ENCODE measurements at regions not wholly inside any gene's neighbourhood (a gene's known extent, or its start where the extent isn't known, plus 50 kb on each side); places are given as distances from the start of the nearest gene placed in this dataset.

- no peaks in the 10 kb centered on the region for H3K9me3 ChIP-seq (ENCODE audit: low read depth)
- in situ Hi-C loops (cut with MboI): no loop called here
- peak overlapping the region; percentile 52 for H3K4me2 ChIP-seq (ENCODE audit: unreplicated experiment)
Measured at GRCh38 chr6:21679761-21680265, 86.3 kb downstream of the SOX4 start.

GRCh38 chr6:21680611-21681010 is 87.1 kb downstream of the SOX4 start:
- no peaks in the 10 kb centered on the region for H4K20me1 ChIP-seq (ENCODE audit: insufficient read depth)
- H3K9me2 ChIP-seq (ENCODE audit: insufficient read depth): no peaks in the 10 kb centered on the region
- H3K36me3 ChIP-seq (ENCODE audit: low read depth): no peaks in the 10 kb centered on the region
- peaks cover 11% of the 10 kb centered on the region for H3F3A ChIP-seq (ENCODE audit: insufficient read depth)
- DNase-seq: no peak
- no peaks in the 10 kb centered on the region for H3K27me3 ChIP-seq (replicated peaks; ENCODE audit: insufficient read depth)
- in situ Hi-C loops (cut with MboI): no loop called here
- H3K4me2 ChIP-seq (ENCODE audit: unreplicated experiment): peak overlapping the region; percentile 52
- TF ChIP-seq EZH2 (IDR thresholded peaks at IDR 0.05; ENCODE audit: insufficient read depth, poor library complexity, severe bottlenecking) (no peak), EZH2phosphoT487 (IDR thresholded peaks at IDR 0.05; ENCODE audit: insufficient read depth, low read depth) (no peak)
- no peak overlapping the region for H3K9ac ChIP-seq
- no peaks in the 10 kb centered on the region for H3K9me3 ChIP-seq (ENCODE audit: low read depth)
- no peak overlapping the region for H3K4me3 ChIP-seq
- 79 to 83% methylated on average over 4 of the region's 4 CpGs for WGBS, 2 experiments (ENCODE audit: low coverage in 1 of 2, low lambda C conversion rate in 2 of 2, missing lambda C conversion rate in 2 of 2)
- H3K4me1 ChIP-seq (ENCODE audit: insufficient read depth): peaks cover 12% of the 10 kb centered on the region
- no peak overlapping the region for H3K27ac ChIP-seq
- H3K79me2 ChIP-seq (ENCODE audit: insufficient read depth): no peaks in the 10 kb centered on the region
- H2AFZ ChIP-seq: no peak overlapping the region

More at GRCh38 chr6:21679761-21680265, 86.3 kb downstream of the SOX4 start:
- peaks cover 12% of the 10 kb centered on the region for H3K4me1 ChIP-seq (ENCODE audit: insufficient read depth)
- H3K9ac ChIP-seq: no peak overlapping the region
- H3K27ac ChIP-seq: peak overlapping the region; percentile 67
- peak; percentile 80 for DNase-seq
- no peaks in the 10 kb centered on the region for H3K79me2 ChIP-seq (ENCODE audit: insufficient read depth)
- no peaks in the 10 kb centered on the region for H3K36me3 ChIP-seq (ENCODE audit: low read depth)
- no peaks in the 10 kb centered on the region for H3K27me3 ChIP-seq (replicated peaks; ENCODE audit: insufficient read depth)
- H2AFZ ChIP-seq: no peak overlapping the region
- no peaks in the 10 kb centered on the region for H3K9me2 ChIP-seq (ENCODE audit: insufficient read depth)
- no peak overlapping the region for H3K4me3 ChIP-seq
- 32 to 38% methylated on average over 2 of the region's 2 CpGs for WGBS, 2 experiments (ENCODE audit: low coverage in 1 of 2, low lambda C conversion rate in 2 of 2, missing lambda C conversion rate in 2 of 2)
- TF ChIP-seq EZH2 (IDR thresholded peaks at IDR 0.05; ENCODE audit: insufficient read depth, poor library complexity, severe bottlenecking) (no peak), EZH2phosphoT487 (IDR thresholded peaks at IDR 0.05; ENCODE audit: insufficient read depth, low read depth) (no peak)
- no peaks in the 10 kb centered on the region for H4K20me1 ChIP-seq (ENCODE audit: insufficient read depth)
- peaks cover 11% of the 10 kb centered on the region for H3F3A ChIP-seq (ENCODE audit: insufficient read depth)

GRCh38 chr6:21690489-21690888 is 96.9 kb downstream of the SOX4 start:
- DNase-seq: no peak
- H2AFZ ChIP-seq: no peak overlapping the region
- H3K4me2 ChIP-seq (ENCODE audit: unreplicated experiment): no peak overlapping the region
- no peak overlapping the region for H3K9ac ChIP-seq
- no peaks in the 10 kb centered on the region for H3K4me1 ChIP-seq (ENCODE audit: insufficient read depth)
- TF ChIP-seq EZH2phosphoT487 (IDR thresholded peaks at IDR 0.05; ENCODE audit: insufficient read depth, low read depth) (no peak), EZH2 (IDR thresholded peaks at IDR 0.05; ENCODE audit: insufficient read depth, poor library complexity, severe bottlenecking) (no peak)
- no peaks in the 10 kb centered on the region for H3K9me3 ChIP-seq (ENCODE audit: low read depth)
- H3K27me3 ChIP-seq (replicated peaks; ENCODE audit: insufficient read depth): no peaks in the 10 kb centered on the region
- in situ Hi-C loops (cut with MboI): no loop called here
- H3K27ac ChIP-seq: no peak overlapping the region
- H3K4me3 ChIP-seq: no peak overlapping the region
- H3K9me2 ChIP-seq (ENCODE audit: insufficient read depth): no peaks in the 10 kb centered on the region
- no peaks in the 10 kb centered on the region for H4K20me1 ChIP-seq (ENCODE audit: insufficient read depth)
- no peaks in the 10 kb centered on the region for H3K36me3 ChIP-seq (ENCODE audit: low read depth)
- H3K79me2 ChIP-seq (ENCODE audit: insufficient read depth): no peaks in the 10 kb centered on the region
- no peaks in the 10 kb centered on the region for H3F3A ChIP-seq (ENCODE audit: insufficient read depth)

GRCh38 chr6:21691685-21692346 is 98.3 kb downstream of the SOX4 start:
- H2AFZ ChIP-seq: no peak overlapping the region
- H3K4me1 ChIP-seq (ENCODE audit: insufficient read depth): no peaks in the 10 kb centered on the region
- no peaks in the 10 kb centered on the region for H3K36me3 ChIP-seq (ENCODE audit: low read depth)
- H3K9ac ChIP-seq: no peak overlapping the region
- TF ChIP-seq EZH2 (IDR thresholded peaks at IDR 0.05; ENCODE audit: insufficient read depth, poor library complexity, severe bottlenecking) (no peak), EZH2phosphoT487 (IDR thresholded peaks at IDR 0.05; ENCODE audit: insufficient read depth, low read depth) (no peak)
- H3K27ac ChIP-seq: no peak overlapping the region
- H3K4me3 ChIP-seq: no peak overlapping the region
- WGBS, 2 experiments (ENCODE audit: low coverage in 1 of 2, low lambda C conversion rate in 2 of 2, missing lambda C conversion rate in 2 of 2): 82 to 85% methylated on average over 5 of the region's 5 CpGs
- no peaks in the 10 kb centered on the region for H3K79me2 ChIP-seq (ENCODE audit: insufficient read depth)
- H3F3A ChIP-seq (ENCODE audit: insufficient read depth): no peaks in the 10 kb centered on the region
- in situ Hi-C loops (cut with MboI): no loop called here
- DNase-seq: no peak
- no peaks in the 10 kb centered on the region for H3K27me3 ChIP-seq (replicated peaks; ENCODE audit: insufficient read depth)
- no peaks in the 10 kb centered on the region for H3K9me2 ChIP-seq (ENCODE audit: insufficient read depth)
- H3K9me3 ChIP-seq (ENCODE audit: low read depth): no peaks in the 10 kb centered on the region
- H4K20me1 ChIP-seq (ENCODE audit: insufficient read depth): no peaks in the 10 kb centered on the region
- no peak overlapping the region for H3K4me2 ChIP-seq (ENCODE audit: unreplicated experiment)
